SK-N-SH (cell line): ENCODE measurements at regions not wholly inside any gene's neighbourhood (a gene's known extent, or its start where the extent isn't known, plus 50 kb on each side); places are given as distances from the start of the nearest gene placed in this dataset.

Experiments
- CTCF ChIA-PET: fragments of 300-600, 350-600 bp; formaldehyde crosslinking; extraction: SDS; loops from one replicate; lab custom pipeline; 2021; lab: Yijun Ruan, JAX
- POLR2A ChIA-PET: fragments of 350-600 bp; sonication (Branson Sonifier 250); formaldehyde crosslinking; extraction: SDS; loops from one replicate; lab custom pipeline; 2020; ENCODE audit warnings: antibody characterized with exemption, inconsistent platforms; lab: Yijun Ruan, JAX
- DNase-seq: peaks from one replicate; pipeline ENCODE4 v3.0.0; 2012
- H2AFZ ChIP-seq: fragments of 200-600 bp; sonication (generic); 2 replicates; pipeline ENCODE4 v1.8.1; 2016; ENCODE audit warnings: antibody characterized with exemption, mild to moderate bottlenecking, low read depth
- H3F3A ChIP-seq: fragments of 200-600 bp; sonication (generic); replicated peaks from 2 replicates; pipeline ENCODE3; 2016; ENCODE audit warnings: antibody characterized with exemption, mild to moderate bottlenecking; ENCODE audit not compliant: insufficient read depth
- H3K27ac ChIP-seq, 2 experiments: fragments of 200-500 bp in 1 of 2; fragments of 200-600 bp in 1 of 2; sonication (Bioruptor generic) in 1 of 2; sonication (generic), shearing (Covaris generic) in 1 of 2; 2 replicates each; pipeline versions ENCODE4 v1.5.1 to v1.6.1; 2014 to 2016; ENCODE audit warnings: low read depth in 2 of 2, inconsistent platforms in 1 of 2, low read length in 1 of 2, mild to moderate bottlenecking in 1 of 2, mixed read lengths in 1 of 2
- H3K27me3 ChIP-seq: fragments of 200-600 bp; sonication (generic), shearing (Covaris generic); 2 replicates; pipeline ENCODE4 v1.6.1; 2016; ENCODE audit warnings: mixed run types; ENCODE audit not compliant: insufficient read depth
- H3K36me3 ChIP-seq, 2 experiments: fragments of 200-500 bp in 1 of 2; fragments of 200-600 bp in 1 of 2; sonication (Bioruptor generic) in 1 of 2; sonication (generic) in 1 of 2; replicated peaks in 1 of 2; 2 replicates each; pipeline versions ENCODE3 to v1.5.1; 2014 to 2016; ENCODE audit warnings: low read length in 1 of 2, mild to moderate bottlenecking in 1 of 2; ENCODE audit not compliant: insufficient read depth in 2 of 2, control insufficient read depth in 1 of 2
- H3K4me1 ChIP-seq, 2 experiments: fragments of 200-500 bp in 1 of 2; fragments of 200-600 bp in 1 of 2; sonication (Bioruptor generic) in 1 of 2; sonication (generic), shearing (Covaris generic) in 1 of 2; 2 replicates each; pipeline versions ENCODE4 v1.5.1 to v1.6.1; 2014 to 2016; ENCODE audit warnings: low read depth in 1 of 2, low read length in 1 of 2, mixed run types in 1 of 2; ENCODE audit not compliant: insufficient read depth in 2 of 2, control insufficient read depth in 1 of 2
- H3K4me2 ChIP-seq: fragments of 200-600 bp; sonication (generic), shearing (Covaris generic); 2 replicates; pipeline ENCODE4 v1.6.1; 2017; ENCODE audit warnings: mixed run types
- H3K4me3 ChIP-seq, 2 experiments: fragments of 200-500 bp in 1 of 2; fragments of 200-600 bp in 1 of 2; sonication (Bioruptor generic) in 1 of 2; sonication (generic), shearing (Covaris generic) in 1 of 2; 2 replicates each; pipeline versions ENCODE4 v1.5.1 to v1.8.1; 2014 to 2016; ENCODE audit warnings: low read depth in 2 of 2, inconsistent platforms in 1 of 2, low read length in 1 of 2, mild to moderate bottlenecking in 1 of 2, mixed read lengths in 1 of 2, moderate library complexity in 1 of 2
- H3K79me2 ChIP-seq: fragments of 200-600 bp; sonication (generic); 2 replicates; pipeline ENCODE4 v1.8.1; 2017; ENCODE audit warnings: mild to moderate bottlenecking; ENCODE audit not compliant: insufficient read depth
- H3K9ac ChIP-seq: fragments of 200-600 bp; sonication (generic); 2 replicates; pipeline ENCODE4 v1.6.1; 2017; ENCODE audit warnings: mixed run types
- H3K9me2 ChIP-seq: fragments of 200-600 bp; sonication (generic); 2 replicates; pipeline ENCODE4 v1.6.1; 2017; ENCODE audit warnings: mixed run types
- H3K9me3 ChIP-seq: fragments of 200-600 bp; sonication (generic); 2 replicates; pipeline ENCODE4 v1.6.1; 2017; ENCODE audit warnings: mixed run types, mild to moderate bottlenecking, moderate library complexity
- H4K20me1 ChIP-seq: fragments of 200-600 bp; sonication (generic); 2 replicates; pipeline ENCODE4 v1.6.1; 2017; ENCODE audit warnings: mild to moderate bottlenecking, mixed run types; ENCODE audit not compliant: insufficient read depth
- CHD2 ChIP-seq: fragments of 150-350 bp; IDR thresholded peaks from 2 replicates; pipeline ENCODE4 v1.6.1; 2018; ENCODE audit warnings: low read length; ENCODE audit not compliant: partially characterized antibody
- EZH2phosphoT487 ChIP-seq: fragments of 200-600 bp; sonication (generic); IDR thresholded peaks from 2 replicates; pipeline ENCODE4 v1.6.1; 2017; ENCODE audit warnings: low read depth, mixed run types, mild to moderate bottlenecking, antibody characterized with exemption, moderate library complexity, borderline replicate concordance
- FOSL2 ChIP-seq: IDR thresholded peaks from 2 replicates; pipeline ENCODE4 v1.4.0; 2012; ENCODE audit warnings: low read depth, mild to moderate bottlenecking, moderate library complexity, borderline replicate concordance
- GABPA ChIP-seq: IDR thresholded peaks from 2 replicates; pipeline ENCODE4 v1.4.0; 2012; ENCODE audit warnings: low read depth, mild to moderate bottlenecking
- GATA2 ChIP-seq: sonication (generic); formaldehyde crosslinking; IDR thresholded peaks from 2 replicates; pipeline ENCODE4 v1.5.0; 2020; ENCODE audit warnings: mild to moderate bottlenecking, missing genetic modification reagents
- MEF2A ChIP-seq: IDR thresholded peaks from 2 replicates; pipeline ENCODE4 v1.4.0; 2012; ENCODE audit warnings: low read depth, borderline replicate concordance
- MXI1 ChIP-seq: IDR thresholded peaks from 2 replicates; pipeline ENCODE4 v1.6.1; 2012; ENCODE audit warnings: mild to moderate bottlenecking, low read depth, low read length, improper control_type of control experiment
- NFIC ChIP-seq: IDR thresholded peaks from 2 replicates; pipeline ENCODE4 v1.4.0; 2012; ENCODE audit warnings: borderline replicate concordance
- NRF1 ChIP-seq: IDR thresholded peaks from 2 replicates; pipeline ENCODE4 v1.6.1; 2012; ENCODE audit warnings: low read depth, mild to moderate bottlenecking, low read length
- RAD21 ChIP-seq: IDR thresholded peaks from 2 replicates; pipeline ENCODE4 v1.6.1; 2012; ENCODE audit warnings: mild to moderate bottlenecking, low read length
- RCOR1 ChIP-seq: fragments of 150-350 bp; IDR thresholded peaks from 2 replicates; pipeline ENCODE4 v1.6.1; 2017; ENCODE audit warnings: antibody characterized with exemption, low read length
- RXRA ChIP-seq: IDR thresholded peaks from 2 replicates; pipeline ENCODE4 v1.4.0; 2012; ENCODE audit warnings: low read depth, mild to moderate bottlenecking, borderline replicate concordance
- SIN3A ChIP-seq: IDR thresholded peaks from 2 replicates; pipeline ENCODE4 v1.6.1; 2012; ENCODE audit warnings: low read depth, mild to moderate bottlenecking, low read length, moderate library complexity, borderline replicate concordance
- TAF1 ChIP-seq: IDR thresholded peaks from 2 replicates; pipeline ENCODE4 v1.6.1; 2012; ENCODE audit warnings: low read depth, mild to moderate bottlenecking, low read length, moderate library complexity, borderline replicate concordance
- WGBS: methylation state at CpG from one replicate; pipeline ENCODE4 v1.1.6; 2017; ENCODE audit warnings: low lambda C conversion rate; 5-methylcytosine and 5-hydroxymethylcytosine counted together
- TF ChIP-seq, protein P1 (sequence below): fragments of 150-350 bp; IDR thresholded peaks from 2 replicates; pipeline ENCODE4 v1.6.1; 2017; ENCODE audit warnings: antibody characterized with exemption, low read length, low read depth, borderline replicate concordance
- TF ChIP-seq, protein P2 (sequence below): IDR thresholded peaks from 2 replicates; pipeline ENCODE4; 2012
- TF ChIP-seq, protein P3 (sequence below): IDR thresholded peaks from 2 replicates; pipeline ENCODE4 v1.4.0; 2012; ENCODE audit warnings: low read depth, borderline replicate concordance

DNA sequence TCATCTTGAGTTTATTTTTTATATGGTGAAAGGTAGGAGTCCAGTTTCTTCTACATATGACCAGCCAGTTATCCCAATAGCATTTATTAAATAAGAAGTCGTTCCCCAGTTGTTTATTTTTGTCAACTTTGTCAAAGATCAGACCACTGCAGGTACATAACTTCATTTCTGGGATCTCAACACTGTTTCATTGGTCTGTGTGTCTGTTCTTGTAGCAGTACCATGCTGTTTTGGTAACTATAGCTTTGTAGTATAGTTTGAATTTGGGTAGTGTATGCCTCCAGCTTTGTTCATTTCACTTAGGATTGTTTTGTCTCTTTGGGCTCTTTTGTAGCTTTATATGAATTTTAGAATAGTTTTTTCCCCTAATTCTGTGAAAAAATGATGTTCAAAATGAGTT is 340.4 kb upstream of the PCDH20 start:
- H3K36me3 ChIP-seq, result no peaks in the 10 kb centered on the region
- H3K27me3 ChIP-seq, result no peaks in the 10 kb centered on the region
- no peaks in the 10 kb centered on the region for H3K9me3 ChIP-seq
- no peak overlapping the region for H3K4me3 ChIP-seq
- H3F3A ChIP-seq, result no peaks in the 10 kb centered on the region
- H3K4me1 ChIP-seq, result no peaks in the 10 kb centered on the region
- POLR2A ChIA-PET, result no interaction called here
- no peaks in the 10 kb centered on the region for H3K9me2 ChIP-seq
- H3K4me2 ChIP-seq, result no peak overlapping the region
- DNase-seq, result no peak
- WGBS, result 6% methylated on average over 1 of the region's 1 CpG
- TF ChIP-seq RXRA, result no peak
- TF ChIP-seq, protein P1, sequence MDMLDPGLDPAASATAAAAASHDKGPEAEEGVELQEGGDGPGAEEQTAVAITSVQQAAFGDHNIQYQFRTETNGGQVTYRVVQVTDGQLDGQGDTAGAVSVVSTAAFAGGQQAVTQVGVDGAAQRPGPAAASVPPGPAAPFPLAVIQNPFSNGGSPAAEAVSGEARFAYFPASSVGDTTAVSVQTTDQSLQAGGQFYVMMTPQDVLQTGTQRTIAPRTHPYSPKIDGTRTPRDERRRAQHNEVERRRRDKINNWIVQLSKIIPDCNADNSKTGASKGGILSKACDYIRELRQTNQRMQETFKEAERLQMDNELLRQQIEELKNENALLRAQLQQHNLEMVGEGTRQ, result no peak
- no peak for TF ChIP-seq NRF1
- TF ChIP-seq FOSL2, result no peak
- no peak for TF ChIP-seq TAF1
- TF ChIP-seq MXI1, result no peak
- TF ChIP-seq CHD2, result no peak
- TF ChIP-seq GATA2 (CRISPR knock-in tag), result no peak
- no peak for TF ChIP-seq SIN3A
- TF ChIP-seq, protein P2, sequence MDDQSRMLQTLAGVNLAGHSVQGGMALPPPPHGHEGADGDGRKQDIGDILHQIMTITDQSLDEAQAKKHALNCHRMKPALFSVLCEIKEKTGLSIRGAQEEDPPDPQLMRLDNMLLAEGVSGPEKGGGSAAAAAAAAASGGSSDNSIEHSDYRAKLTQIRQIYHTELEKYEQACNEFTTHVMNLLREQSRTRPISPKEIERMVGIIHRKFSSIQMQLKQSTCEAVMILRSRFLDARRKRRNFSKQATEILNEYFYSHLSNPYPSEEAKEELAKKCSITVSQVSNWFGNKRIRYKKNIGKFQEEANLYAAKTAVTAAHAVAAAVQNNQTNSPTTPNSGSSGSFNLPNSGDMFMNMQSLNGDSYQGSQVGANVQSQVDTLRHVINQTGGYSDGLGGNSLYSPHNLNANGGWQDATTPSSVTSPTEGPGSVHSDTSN, result no peak
- no peak for TF ChIP-seq GABPA
- TF ChIP-seq EZH2phosphoT487, result no peak
- H2AFZ ChIP-seq, result no peak overlapping the region
- no peak overlapping the region for H3K9ac ChIP-seq
- H3K79me2 ChIP-seq, result no peaks in the 10 kb centered on the region
- CTCF ChIA-PET, result interaction anchor here (1.0 kb wide), 1 partner anchor 7 kb away, joined by 3 read pairs; no protein-coding TSS in a partner anchor
- no peak overlapping the region for H3K27ac ChIP-seq
- no peaks in the 10 kb centered on the region for H4K20me1 ChIP-seq

DNA sequence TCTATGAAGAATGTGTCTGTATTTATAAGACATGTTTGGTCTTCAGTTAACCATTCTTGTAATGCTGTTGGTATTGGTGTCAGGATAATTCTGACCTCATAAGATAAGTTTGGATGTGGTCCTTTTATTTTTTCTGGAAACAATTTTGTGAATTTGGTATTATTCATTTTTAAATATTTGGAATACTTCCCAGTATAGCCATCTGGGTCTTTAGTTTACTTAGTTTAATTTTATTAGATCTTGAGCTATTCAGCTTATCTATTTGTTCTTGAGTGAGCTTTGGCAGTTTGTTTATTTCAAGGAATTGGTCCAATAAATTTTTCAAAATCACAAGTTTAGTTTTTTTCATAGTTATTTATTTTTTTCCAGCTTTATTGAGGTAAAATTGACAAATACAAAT is 335.4 kb upstream of the PCDH20 start:
- TF ChIP-seq MEF2A, result no peak
- no peak for TF ChIP-seq RAD21
- no peak for TF ChIP-seq NFIC
- no peak for TF ChIP-seq RCOR1
- TF ChIP-seq, protein P3, sequence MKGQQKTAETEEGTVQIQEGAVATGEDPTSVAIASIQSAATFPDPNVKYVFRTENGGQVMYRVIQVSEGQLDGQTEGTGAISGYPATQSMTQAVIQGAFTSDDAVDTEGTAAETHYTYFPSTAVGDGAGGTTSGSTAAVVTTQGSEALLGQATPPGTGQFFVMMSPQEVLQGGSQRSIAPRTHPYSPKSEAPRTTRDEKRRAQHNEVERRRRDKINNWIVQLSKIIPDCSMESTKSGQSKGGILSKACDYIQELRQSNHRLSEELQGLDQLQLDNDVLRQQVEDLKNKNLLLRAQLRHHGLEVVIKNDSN, result no peak
- TF ChIP-seq, all 33 proteins: peak for 0
- no peaks in the 10 kb centered on the region for H3K79me2 ChIP-seq
- H3K9ac ChIP-seq, result no peak overlapping the region
- no peaks in the 10 kb centered on the region for H3F3A ChIP-seq
- H2AFZ ChIP-seq, result no peak overlapping the region
- H4K20me1 ChIP-seq, result no peaks in the 10 kb centered on the region
- no peaks in the 10 kb centered on the region for H3K4me1 ChIP-seq
- no peak overlapping the region for H3K27ac ChIP-seq
- H3K9me3 ChIP-seq, result no peaks in the 10 kb centered on the region
- H3K27me3 ChIP-seq, result no peaks in the 10 kb centered on the region
- no peak overlapping the region for H3K4me2 ChIP-seq
- no peak for DNase-seq
- ChIA-PET CTCF (no interaction called here), POLR2A (no interaction called here)
- H3K36me3 ChIP-seq, result no peaks in the 10 kb centered on the region
- no peak overlapping the region for H3K4me3 ChIP-seq
- no peaks in the 10 kb centered on the region for H3K9me2 ChIP-seq
